ENCODE measurements at regions not wholly inside any gene's neighbourhood (a gene's known extent, or its start where the extent isn't known, plus 50 kb on each side); places are given as distances from the start of the nearest gene placed in this dataset.
A peak's percentile ranks its signal among the peaks of the same experiment; 100 is the strongest.

DNA sequence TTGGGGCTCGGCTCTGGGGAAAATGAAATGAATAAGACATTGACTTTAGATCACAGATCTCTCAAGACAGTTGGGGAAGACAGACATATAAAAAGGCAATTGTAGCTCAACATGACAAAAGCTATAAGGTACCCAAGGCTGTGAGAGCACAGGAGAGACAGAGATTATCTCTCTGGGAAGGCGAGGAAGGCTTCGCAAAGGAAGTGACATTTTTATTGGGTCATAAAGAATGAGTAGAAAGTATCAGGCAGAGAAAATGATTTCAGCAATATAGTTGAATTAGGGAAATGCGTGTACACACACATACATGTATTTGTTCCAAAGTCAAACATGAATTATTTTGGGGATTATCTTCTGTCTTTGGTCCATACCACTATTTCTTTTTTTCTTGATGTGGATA, 381.8 kb upstream of the ADAMTSL1 start:
- Mint-ChIP-seq H3K4me3 (ENCODE audit: unreplicated experiment) (no peak overlapping the region), H3K9me3 (ENCODE audit: low read depth) (no peaks in the 10 kb centered on the region), H3K36me3 (ENCODE audit: low read depth) (no peaks in the 10 kb centered on the region), H3K4me1 (ENCODE audit: low read depth) (peaks cover 6% of the 10 kb centered on the region), H3K27me3 (ENCODE audit: low read depth) (peaks cover 2% of the 10 kb centered on the region), H3K27ac (ENCODE audit: unreplicated experiment) (no peak overlapping the region)
- TF ChIP-seq, protein P1, sequence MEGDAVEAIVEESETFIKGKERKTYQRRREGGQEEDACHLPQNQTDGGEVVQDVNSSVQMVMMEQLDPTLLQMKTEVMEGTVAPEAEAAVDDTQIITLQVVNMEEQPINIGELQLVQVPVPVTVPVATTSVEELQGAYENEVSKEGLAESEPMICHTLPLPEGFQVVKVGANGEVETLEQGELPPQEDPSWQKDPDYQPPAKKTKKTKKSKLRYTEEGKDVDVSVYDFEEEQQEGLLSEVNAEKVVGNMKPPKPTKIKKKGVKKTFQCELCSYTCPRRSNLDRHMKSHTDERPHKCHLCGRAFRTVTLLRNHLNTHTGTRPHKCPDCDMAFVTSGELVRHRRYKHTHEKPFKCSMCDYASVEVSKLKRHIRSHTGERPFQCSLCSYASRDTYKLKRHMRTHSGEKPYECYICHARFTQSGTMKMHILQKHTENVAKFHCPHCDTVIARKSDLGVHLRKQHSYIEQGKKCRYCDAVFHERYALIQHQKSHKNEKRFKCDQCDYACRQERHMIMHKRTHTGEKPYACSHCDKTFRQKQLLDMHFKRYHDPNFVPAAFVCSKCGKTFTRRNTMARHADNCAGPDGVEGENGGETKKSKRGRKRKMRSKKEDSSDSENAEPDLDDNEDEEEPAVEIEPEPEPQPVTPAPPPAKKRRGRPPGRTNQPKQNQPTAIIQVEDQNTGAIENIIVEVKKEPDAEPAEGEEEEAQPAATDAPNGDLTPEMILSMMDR (IDR thresholded peaks at IDR 0.05) = no peak
- DNase-seq (ENCODE audit: low spot score) = no peak

DNA sequence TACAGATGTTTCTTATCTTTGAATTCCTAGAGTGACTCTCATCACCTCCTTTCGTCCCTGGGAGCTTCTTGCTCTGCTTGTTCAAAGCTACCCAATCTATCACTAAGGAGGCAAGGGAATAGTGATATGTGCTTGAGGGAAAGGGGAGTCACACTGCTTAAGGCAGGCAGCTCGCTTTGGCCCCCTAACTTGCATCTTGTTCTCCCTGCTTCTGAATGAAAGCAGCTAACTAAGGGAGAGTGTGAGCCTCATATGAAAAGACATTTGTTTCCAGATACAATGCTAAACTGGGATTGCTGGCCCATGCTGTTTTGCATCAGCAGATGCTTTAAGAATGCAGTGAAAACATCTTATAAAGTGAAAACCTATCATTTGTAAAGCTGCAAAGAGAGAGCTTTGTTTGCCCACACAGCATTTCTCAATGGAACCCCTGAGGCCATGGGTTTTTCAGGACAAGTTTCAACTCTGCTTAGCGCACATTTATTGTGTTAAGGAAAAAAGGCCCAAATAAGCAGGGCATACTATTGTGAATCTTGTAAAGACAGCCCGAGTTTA, 367.9 kb upstream of the ADAMTSL1 start:
- peaks cover 2% of the 10 kb centered on the region for H3K27me3 Mint-ChIP-seq (ENCODE audit: low read depth)
- H3K9me3 Mint-ChIP-seq (ENCODE audit: low read depth) = no peaks in the 10 kb centered on the region
- H3K4me1 Mint-ChIP-seq (ENCODE audit: low read depth) = no peaks in the 10 kb centered on the region
- no peak overlapping the region for H3K4me3 Mint-ChIP-seq (ENCODE audit: unreplicated experiment)
- H3K27ac Mint-ChIP-seq (ENCODE audit: unreplicated experiment) = no peak overlapping the region
- DNase-seq (ENCODE audit: low spot score) = no peak
- TF ChIP-seq, protein P1 (IDR thresholded peaks at IDR 0.05) = no peak
- H3K36me3 Mint-ChIP-seq (ENCODE audit: low read depth) = no peaks in the 10 kb centered on the region

DNA sequence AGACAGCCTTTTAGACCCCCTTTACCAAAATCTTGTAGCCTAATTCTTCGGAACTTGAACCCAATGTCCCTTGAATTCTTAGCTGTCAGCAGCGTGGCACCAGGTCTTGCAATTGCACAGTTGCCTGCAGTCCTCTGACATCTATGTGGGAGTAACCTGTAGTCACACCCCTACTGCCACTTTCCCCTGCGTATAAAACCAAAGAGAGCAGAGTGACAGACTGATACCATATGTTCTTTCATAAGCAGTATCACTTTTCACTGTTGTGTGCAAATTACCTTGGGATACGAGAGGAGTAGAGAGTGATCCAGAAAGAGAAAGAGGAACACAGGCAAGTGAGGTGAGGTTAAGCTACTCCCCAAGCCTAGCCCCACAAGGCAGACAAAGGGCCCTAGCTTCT, 364.3 kb upstream of the ADAMTSL1 start:
- peaks cover 6% of the 10 kb centered on the region for H3K4me1 Mint-ChIP-seq (ENCODE audit: low read depth)
- H3K36me3 Mint-ChIP-seq (ENCODE audit: low read depth) = no peaks in the 10 kb centered on the region
- TF ChIP-seq, protein P1 (IDR thresholded peaks at IDR 0.05) = no peak
- H3K27ac Mint-ChIP-seq (ENCODE audit: unreplicated experiment) = no peak overlapping the region
- H3K4me3 Mint-ChIP-seq (ENCODE audit: unreplicated experiment) = no peak overlapping the region
- no peaks in the 10 kb centered on the region for H3K27me3 Mint-ChIP-seq (ENCODE audit: low read depth)
- no peaks in the 10 kb centered on the region for H3K9me3 Mint-ChIP-seq (ENCODE audit: low read depth)
- DNase-seq (ENCODE audit: low spot score) = no peak

DNA sequence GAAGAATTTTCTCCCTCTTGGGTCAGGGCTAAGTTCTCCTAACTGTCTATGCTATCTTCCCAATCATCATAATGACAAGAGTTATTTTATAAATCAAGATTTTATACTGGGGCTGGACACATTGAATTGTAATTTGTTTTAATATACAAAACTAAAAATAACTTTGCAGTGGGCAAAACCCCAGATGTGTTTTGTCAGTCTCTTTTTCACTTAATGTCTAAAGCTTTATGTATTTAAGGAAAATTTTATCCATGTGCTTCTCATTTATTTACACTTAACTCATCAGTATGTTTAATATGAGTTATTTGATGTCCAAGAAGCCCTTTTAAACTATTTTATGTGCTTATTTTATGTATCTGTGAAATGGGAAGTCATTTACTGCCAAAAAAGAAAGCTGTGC, 362.8 kb upstream of the ADAMTSL1 start:
- TF ChIP-seq, protein P1 (IDR thresholded peaks at IDR 0.05) = no peak
- no peak for DNase-seq (ENCODE audit: low spot score)
- H3K9me3 Mint-ChIP-seq (ENCODE audit: low read depth) = no peaks in the 10 kb centered on the region
- no peaks in the 10 kb centered on the region for H3K27me3 Mint-ChIP-seq (ENCODE audit: low read depth)
- no peaks in the 10 kb centered on the region for H3K36me3 Mint-ChIP-seq (ENCODE audit: low read depth)
- H3K4me1 Mint-ChIP-seq (ENCODE audit: low read depth) = peaks cover 20% of the 10 kb centered on the region
- H3K4me3 Mint-ChIP-seq (ENCODE audit: unreplicated experiment) = no peak overlapping the region
- H3K27ac Mint-ChIP-seq (ENCODE audit: unreplicated experiment) = no peak overlapping the region

DNA sequence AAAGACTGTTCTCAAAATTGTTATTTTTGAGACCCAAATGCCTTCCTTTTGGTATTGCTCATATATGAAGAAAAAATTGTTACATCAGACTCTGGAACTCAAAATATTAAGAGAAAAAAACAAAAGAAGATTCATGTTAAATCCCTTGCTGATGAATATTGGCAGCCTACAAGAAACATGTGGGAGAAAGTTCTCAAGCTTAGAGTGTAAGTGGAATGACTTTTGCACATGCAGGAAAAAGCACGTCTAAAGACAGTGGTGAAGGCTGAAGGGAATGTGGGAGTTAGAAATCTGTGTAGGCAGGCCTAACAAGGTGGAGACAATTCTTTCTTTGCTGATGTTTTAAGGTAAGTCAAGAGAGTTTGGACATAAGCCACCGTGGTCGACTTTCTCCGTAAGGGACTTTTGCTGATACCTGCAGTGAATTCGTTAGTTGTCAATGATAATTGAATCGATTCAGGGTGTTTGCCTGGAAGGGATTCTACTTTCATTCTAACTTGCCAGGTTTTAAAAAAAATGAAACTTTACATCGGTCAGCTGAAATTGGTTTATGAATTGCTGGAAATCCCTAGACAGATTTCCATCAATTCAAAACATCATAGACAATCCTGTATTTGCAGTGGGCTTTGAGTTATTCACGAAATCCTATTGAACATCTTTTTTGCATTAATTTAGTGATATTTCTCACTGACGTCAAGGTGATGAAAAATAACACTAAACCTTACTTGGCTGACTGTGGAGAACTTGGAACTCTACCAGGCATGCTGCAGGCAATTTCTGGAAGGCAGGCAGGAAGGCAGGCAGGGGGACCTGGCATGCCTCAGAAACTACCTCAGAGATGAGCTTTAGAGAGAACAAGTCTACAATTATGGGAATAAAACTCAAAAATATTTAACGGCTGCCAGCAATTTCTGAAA, 359.1 kb upstream of the ADAMTSL1 start:
- H3K27me3 Mint-ChIP-seq (ENCODE audit: low read depth) = no peaks in the 10 kb centered on the region
- no peaks in the 10 kb centered on the region for H3K9me3 Mint-ChIP-seq (ENCODE audit: low read depth)
- no peak for DNase-seq (ENCODE audit: low spot score)

More for the DNA sequence above, 359.1 kb upstream of the ADAMTSL1 start:
- Mint-ChIP-seq H3K4me3 (ENCODE audit: unreplicated experiment) (no peak overlapping the region), H3K27ac (ENCODE audit: unreplicated experiment) (peak overlapping the region; percentile 18), H3K36me3 (ENCODE audit: low read depth) (no peaks in the 10 kb centered on the region), H3K4me1 (ENCODE audit: low read depth) (peaks cover 20% of the 10 kb centered on the region)
- TF ChIP-seq, protein P1 (IDR thresholded peaks at IDR 0.05) = no peak
